HG03439 (cell line): ENCODE measurements at regions not wholly inside any gene's neighbourhood (a gene's known extent, or its start where the extent isn't known, plus 50 kb on each side); places are given as distances from the start of the nearest gene placed in this dataset.

Experiments used
- ATAC-seq: cut with Tn5 transposase; IDR thresholded peaks from one replicate; pipeline ENCODE4 v1.9.1; 2021; ENCODE audit warnings: mild to moderate bottlenecking, moderate library complexity; ENCODE audit not compliant: unreplicated experiment

DNA sequence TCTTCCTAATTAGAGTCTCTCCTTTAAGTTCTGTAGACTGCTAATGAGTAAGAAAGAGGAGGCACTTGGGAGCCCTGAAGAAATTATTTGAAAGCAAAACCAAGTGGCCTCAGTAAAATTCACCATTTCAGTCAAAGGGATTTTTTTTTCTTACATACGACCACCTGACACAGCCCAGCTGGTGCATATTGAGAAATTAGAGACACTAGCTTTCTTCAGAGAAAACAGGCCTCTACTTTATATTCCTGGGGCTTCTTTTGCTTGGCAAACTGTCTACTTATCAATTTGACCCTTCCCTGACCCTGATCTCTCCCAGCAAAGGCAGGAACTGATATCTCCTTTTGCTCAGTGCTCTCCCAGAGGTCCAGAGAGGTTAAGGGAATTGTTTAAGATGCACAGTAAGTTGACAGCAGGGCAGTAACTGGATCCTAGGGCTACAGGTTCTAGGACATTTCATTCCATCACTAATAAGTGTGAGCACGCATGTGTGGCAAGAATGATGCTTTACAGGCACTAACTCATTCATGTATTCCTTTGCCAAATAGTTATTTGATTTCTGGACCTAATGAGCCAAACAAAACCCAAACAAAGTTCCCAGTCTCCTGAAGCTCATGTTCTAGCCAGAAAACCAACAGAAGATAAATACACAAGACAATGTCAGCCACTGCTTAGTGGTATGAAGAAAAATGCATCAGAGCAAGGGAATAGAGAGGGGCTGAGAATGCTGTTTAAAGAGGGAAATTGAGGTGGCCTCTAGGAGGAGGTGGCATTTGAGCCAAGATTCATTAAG is 467.6 kb downstream of the SOX6 start:
- no peak for ATAC-seq

DNA sequence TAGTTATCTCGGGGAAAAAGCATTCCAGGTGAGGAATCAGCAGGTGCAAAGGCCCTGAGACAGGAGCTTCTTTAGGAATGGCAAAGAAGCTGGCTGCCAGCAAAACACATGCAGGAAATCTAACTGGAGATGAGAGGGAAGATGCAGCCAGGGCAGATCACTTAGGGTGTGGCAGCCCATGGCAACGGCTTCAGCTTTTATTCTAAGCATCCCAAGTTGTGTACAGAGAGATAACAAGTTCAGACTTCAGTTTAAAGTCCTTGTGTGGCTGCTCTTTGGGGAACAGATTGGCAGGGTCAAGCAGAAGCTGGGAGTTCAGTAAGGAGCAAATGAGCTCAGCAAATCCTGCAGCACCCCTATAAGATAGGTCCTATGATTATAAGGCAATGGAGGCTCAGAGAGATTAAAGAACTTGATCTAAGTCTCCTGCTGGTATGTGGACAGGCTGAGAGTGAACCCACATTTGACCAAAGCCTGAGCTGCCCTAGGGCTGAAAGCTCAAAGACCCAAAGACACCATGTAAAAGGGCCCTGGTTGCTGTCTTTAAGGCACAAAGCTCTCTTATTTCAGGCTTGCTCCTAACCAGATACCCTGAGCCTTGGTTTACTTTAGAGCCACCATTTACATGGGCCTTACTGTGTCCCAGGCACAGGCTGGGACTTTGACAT is 466.8 kb downstream of the SOX6 start:
- ATAC-seq: no peak

DNA sequence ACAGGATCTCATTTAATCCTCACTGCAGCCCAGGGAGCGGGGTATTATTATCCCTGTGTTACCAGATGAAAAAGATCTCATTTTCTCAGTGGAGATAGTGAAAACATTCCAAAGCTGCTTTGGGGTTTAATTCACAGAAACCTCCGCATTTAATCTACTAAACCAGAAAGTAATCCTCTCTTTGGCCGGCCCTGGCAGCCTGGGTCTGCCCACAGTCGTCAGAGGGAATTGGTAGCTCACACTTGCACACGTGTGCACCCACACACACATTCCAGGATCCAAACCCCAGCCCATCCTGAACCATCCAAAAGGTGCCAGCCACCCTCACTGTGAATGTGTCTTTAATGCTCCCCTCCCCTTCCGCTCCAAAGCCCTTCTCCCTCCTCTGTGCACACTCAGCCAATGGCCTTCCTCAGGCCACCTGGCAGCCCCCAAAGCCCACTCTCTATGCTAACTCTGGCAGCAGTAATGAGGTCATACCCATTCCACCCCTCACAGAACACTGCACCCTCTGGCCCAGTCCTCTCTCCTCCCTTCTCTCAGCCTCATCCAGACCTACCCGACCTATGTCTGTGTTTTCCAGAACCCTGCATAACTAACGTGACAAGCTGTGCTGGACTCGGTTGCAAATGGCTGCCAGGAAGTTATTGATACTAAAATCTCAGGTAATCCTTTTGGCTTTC is 466.2 kb downstream of the SOX6 start:
- no peak for ATAC-seq

DNA sequence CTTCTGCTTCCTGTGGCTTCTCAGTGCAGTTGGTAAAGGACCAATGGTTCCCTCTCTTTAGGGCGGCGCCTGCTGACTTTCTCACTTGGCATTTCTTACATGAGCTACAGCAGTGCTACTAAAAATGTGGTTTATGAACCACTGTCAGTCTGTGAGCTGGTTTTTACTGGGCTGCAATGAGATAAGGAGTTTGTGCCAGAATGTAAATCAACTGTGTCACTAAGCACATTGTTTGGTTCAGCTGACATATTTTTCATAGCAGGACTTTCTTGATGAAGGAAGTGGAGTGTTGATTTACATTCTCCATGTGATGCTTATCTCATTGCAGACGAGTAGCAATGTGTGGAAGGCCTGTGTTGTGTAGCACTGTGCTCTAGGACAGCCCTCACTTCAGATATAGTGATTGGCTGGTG is 463.3 kb downstream of the SOX6 start:
- no peak for ATAC-seq

DNA sequence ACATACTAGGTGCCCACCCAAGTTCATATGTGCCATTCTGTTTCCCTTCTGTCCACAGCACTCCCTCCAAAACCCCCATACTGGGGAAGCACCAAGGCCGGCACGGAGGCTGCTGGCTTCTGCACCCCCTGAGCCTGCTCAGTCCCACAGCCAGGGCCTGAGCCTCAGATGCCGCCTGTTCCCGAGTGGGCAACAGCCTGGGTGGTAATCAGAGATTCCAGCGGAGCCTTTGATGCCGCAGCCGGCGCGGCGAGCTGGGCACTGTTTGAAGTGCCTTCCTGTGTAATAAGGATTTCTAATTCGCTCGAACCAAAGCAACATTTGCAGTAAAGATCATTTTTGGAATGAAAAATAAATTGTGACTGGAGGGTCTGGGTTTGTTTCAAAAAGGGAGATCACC is 460.3 kb downstream of the SOX6 start:
- no peak for ATAC-seq

DNA sequence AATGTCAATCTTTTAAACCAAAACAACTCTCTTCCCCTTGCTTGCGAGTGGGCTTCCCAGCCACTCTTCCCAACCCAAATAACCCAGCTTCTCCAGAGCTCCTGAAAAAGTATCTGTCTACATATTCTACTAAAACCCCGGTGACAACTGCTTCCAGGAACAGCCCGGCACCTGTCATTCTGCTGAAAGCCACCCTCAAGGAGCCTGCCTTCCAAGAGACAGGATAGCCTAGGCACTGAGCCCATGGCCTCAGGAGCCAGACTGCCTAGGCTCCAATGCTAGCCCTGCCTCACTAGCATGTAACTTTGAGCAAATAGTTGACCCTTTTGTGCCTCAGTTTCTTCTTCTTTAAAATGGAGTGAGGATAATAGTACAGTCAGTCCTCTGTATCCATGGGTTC is 459.8 kb downstream of the SOX6 start:
- ATAC-seq: no peak

DNA sequence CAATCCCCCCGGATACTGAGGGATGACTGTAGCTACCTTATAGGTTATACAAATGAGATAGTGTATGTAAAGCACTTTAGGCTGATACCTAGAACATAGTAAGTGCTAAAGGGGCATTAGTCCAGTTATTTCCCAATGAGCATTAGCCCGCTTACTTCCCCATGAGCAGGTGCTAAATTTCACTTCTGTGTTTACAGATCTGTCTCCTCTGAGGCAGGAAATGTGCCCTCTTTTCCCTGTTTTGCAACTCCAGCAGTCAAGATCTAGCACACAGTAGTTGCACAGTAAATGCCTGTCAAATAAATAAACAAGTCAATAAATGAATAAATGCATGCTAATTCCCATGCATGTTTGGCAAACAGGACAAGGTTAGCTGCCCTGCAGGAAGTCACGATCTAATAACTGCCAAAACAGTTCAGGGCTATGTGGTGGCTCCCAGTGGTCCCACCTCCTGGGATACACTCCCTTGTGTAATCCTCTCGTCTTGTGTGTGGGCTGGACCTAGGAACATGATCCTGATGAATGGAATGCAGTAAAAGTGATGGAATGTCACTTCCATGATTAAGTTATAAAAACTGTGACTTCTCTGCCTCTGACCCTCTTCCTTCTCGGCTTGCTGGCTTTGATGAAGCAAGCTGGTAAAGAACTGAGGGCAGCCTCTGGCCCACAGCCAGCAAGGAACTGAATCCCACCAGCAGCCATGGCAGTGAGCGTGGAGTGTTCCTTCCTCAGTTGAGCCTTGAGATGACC is 459.0 kb downstream of the SOX6 start:
- no peak for ATAC-seq

DNA sequence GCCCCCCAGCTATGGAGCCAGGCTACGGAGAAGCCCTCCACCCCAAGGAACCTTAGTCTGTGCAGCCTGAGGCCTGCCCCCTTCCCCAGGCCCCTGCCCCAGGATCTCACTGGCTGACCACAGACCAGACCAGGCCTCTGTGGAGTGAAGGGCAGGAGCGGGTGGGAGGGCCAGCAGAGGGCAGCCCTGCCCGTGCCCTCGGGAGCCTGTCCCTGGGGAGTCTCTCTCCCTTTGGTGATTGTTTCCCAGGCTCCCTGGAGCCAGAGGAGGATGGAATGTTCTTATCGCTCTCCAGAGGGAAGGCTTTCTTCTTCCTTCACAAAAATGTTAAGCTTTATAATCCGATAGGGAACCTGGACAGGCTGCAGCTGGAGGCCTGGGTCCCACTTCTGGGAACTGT is 455.3 kb downstream of the SOX6 start:
- ATAC-seq: no peak

DNA sequence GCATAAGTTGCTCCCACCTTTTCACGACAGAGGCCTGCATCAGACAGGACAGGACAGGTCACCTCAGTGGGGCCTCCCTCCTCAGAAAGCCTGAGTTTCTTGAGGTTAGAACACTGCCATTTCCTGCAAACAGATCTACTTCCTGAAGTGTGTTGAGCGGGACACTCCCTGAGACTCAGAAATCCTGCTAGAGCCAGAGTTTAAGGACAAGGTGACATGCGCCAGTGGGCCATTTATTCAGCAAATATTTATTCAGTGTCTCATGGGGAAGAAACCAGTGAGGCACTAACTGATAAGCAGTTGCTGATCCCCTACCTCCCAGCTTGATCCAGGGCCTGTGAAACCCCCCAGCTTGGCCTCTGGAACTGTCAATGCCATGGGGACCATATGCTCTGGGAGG is 454.6 kb downstream of the SOX6 start:
- no peak for ATAC-seq

DNA sequence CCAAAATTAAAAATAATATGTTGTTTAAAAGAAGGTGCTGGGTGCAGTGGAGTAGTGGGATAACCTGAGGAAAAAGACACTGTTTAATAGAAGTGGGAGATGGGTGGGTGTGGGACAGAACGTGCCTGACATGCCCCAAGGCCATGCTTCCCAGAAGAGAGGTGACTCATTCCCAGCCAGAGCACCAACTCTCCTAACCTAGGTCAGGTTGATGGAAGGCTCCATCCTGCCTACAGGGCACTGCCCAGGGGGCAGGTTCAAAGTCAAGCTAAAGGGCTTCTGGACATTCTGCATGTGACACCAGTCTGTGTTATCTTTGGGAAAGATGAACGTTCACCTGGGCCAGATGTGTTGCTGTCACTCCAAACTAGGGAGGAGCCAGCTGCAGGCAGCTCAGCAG is 453.1 kb downstream of the SOX6 start:
- no peak for ATAC-seq

DNA sequence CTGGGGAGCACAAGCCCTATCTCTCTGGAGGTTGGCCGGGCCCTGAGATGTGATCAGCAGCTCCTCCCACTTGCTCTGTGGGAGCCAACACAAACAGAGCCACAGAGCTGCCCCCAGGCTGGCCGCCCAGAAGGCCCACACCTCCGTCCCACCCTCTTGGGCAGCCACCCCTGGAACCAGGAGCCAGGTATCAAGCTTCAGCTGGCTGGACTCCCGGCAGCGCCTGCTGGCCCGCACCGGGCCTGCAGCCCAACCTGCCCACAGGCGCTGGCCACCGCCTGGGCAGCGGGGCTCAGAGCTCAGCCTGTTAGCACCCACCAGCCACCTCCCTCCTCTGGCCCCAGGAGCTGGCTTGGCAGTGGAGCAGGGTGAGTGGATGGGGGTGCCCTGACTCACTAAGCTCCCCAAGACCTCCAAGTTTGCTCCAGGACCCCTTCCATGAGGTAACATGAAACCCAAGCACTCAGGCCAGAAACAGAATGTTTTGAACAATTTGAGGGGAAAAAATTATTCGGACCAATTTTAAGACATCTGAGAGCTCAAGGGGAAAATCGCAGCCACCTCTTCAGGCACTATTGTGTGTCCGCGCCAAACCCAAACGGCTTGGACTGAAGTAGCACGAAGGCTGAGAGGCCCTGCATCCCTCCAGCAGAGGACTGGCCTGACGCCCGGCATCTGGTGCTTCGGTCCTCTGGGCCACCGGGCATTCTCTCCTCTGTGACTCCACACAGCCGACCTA is 450.8 kb downstream of the SOX6 start:
- no peak for ATAC-seq

DNA sequence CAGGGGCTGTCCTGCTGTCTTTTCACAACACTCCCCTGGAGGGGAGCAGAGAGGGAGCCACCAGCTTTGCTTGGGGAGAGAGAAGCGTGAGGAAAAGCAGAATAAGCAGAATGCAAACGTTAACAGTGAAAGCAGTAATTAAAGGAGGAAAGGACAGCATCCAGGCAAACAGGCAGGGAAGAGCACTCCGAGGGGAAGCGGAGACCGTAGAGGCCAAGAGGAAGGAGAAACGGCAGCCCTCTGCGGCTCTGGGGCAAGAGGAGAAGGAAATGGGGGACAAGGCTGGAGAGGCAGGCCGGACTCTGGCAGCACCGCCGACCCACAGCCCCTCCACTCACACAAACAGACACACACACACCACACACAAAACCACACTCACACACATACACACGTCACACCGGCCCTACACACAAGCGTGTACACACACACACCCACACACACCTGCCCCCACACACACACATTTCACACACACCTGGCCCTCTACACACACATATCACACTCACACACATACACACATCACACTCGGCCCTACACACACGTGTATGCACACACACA is 449.8 kb downstream of the SOX6 start:
- ATAC-seq: no peak

DNA sequence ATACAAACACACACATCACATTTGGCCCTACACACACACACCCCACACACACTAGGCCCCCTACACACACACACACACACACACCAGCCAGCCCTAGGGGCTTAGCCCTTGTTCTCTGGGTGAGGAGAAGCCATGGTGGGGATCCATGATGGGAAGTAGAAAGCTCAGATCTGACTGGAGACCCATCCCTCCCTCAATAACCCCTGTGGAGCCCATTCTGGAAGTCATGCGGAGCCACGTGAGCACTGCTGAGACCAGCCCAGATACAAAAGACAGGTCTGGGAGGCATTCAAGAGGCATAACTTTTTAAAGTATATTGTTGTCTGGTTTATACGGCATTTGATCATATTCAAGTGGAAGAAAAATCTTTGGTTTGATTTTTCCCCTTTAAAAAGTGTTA is 448.5 kb downstream of the SOX6 start:
- no peak for ATAC-seq

DNA sequence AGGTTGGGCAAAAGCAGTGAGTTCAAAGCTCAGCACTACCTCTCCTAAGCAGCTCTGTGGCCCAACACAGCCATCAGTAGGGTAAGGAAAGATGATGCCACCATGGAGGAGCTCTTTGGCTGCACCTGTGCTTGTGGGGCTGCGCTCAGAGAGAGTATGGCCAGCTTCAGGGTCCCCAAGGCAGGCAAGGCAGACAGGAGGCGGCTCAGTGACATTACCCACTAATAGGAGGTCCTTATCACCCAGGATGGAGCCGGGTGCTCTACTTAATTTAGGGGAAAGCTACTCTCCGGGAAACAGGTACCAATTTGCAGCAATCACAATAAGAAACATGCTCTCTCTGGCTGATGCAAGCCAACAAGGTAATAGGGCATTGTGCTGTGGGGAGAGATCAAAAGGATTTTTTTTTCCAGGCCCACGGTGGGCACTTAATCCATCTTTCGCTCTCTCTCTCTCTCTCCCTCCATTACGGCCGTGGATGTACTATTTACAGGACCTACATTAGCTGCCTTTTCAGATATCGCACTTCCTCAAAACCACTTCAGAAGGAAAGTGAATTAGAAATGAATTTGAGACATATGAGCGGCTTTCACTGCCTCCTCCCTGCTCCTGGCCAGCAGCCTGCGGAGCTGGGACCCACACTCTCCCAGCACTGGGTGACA is 446.3 kb downstream of the SOX6 start:
- ATAC-seq: no peak

DNA sequence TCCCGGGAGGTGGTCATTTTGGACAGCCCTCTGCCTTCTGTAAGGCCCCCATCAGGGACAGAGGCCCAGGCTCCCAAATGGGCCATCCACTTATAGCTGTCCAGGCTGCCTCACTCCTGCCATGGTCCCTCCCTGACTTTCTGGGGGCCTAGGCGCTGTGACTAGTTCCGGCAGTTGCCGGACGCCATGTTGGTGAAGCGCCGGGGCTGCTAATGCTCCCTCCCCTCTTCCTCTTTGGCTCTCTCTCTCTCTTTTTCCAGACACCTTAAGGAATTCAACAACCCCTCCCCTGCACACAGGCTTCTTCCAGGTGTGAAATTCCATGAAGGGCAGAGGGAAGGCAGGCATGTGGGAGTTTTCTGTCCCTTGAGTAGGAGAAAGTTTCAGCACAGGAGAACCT is 445.6 kb downstream of the SOX6 start:
- no peak for ATAC-seq

DNA sequence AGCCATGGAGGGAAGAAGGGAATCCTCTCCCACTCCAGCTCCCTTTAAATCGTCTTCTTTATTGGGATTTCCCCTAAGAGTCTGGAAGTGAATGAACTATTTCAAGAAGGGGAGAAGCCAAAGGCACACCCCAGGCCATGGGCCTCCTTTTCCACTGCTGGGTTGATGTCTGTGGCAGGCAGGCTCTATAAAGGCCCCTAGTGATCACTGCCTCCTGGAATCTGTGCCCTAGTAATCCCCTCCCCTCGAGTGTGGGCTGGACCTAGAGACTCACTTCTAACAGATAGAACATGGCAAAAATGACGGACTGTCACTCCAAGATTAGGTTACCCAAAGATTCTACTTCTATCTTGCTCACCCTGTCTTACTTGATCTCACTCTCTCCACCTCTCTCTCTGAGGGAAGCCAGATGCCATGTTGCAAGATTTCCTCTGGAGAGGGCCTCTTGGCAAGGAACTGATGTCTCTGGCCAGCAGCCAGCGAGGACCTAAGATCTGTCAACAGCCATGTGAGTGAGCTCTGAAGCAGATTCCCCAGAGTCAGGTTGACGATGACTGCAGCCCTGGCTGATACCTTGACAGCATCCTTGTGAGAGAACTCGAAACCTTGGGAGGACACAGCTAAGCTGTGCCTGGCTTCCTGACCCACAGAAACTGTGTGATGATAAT is 444.8 kb downstream of the SOX6 start:
- ATAC-seq: no peak

DNA sequence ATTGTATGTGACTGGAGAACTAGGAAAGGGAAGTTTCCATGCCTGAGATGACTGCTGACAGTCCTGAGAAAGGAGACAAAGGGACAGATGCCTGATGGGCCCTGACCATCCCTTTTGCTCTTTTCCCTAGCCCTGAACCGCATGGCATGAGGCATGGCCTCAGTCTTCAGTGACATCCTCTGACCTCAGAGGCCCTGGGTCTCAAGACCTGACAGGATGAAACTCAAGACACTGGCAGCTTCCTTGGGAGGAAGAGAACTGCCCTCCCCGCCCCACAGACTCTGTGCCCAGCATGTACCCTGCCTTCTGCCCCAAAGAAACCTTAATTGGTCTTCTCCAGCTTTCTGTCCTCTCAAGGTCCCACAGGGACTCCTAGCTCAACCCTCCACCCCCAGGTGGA is 444.1 kb downstream of the SOX6 start:
- no peak for ATAC-seq

DNA sequence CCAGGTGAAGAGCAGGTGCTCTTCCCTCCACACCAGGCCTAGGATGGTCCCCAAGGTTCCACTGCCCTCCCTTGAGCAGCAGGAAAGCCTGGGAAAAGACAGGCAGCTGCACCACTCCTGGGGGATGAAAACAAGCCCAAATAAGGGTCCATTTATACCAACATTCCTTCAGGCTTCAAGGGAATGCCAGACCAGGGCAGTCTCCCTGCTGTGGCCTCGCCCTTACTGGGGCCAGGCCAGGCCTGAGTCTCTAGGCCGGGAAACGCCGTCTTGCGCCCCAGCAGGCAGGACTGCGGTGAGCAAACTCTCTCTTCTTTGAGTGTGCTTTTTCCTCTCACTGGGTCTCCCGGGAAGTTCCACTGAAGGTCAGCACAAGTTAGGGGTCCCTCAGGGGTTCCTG is 443.5 kb downstream of the SOX6 start:
- ATAC-seq: no peak

DNA sequence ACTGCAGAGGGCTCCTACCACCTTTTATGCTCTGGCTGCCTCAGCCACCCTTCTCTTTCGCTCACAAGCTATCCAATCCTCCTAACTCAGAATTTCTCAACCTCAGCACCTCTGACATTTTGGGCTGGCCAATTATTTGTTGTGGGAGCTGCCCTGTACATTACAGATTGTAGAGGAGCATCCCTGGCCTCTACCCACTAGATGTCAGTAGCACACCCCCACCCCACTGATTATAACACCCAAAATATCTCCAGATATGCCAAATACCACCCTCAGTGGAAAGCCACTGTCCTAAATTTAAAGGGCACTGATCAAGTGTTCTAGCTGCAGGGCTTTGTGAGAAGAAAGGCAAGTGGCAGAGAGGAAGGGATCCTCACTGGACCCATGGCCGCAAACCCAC is 443.1 kb downstream of the SOX6 start:
- ATAC-seq: no peak
